HepG2 (cell line): ENCODE measurements at regions not wholly inside any gene's neighbourhood (a gene's known extent, or its start where the extent isn't known, plus 50 kb on each side); places are given as distances from the start of the nearest gene placed in this dataset.

ENCODE experiments used
- ARID4A ChIP-seq: sonication (generic); formaldehyde crosslinking; IDR thresholded peaks from 2 replicates; pipeline ENCODE4 v1.5.0; 2020; ENCODE audit warnings: mild to moderate bottlenecking, missing genetic modification reagents, borderline replicate concordance
- MED1 ChIP-seq: sonication (generic); formaldehyde crosslinking; IDR thresholded peaks from 2 replicates; pipeline ENCODE4 v1.4.0; 2020; ENCODE audit warnings: missing genetic modification reagents
- PPARG ChIP-seq: conservative IDR thresholded peaks from 2 replicates; pipeline ENCODE4 v1.6.1; 2016; ENCODE audit warnings: missing biosample characterization, missing genetic modification reagents
- PRDM4 ChIP-seq: sonication (generic); formaldehyde crosslinking; IDR thresholded peaks from 2 replicates; pipeline ENCODE4 v1.9.0; 2021; ENCODE audit warnings: missing genetic modification reagents, borderline replicate concordance
- SOX6 ChIP-seq, 2 experiments: fragments of 450-650 bp in 1 of 2; sonication (generic) in 1 of 2; formaldehyde crosslinking in 1 of 2; IDR thresholded peaks; 2 replicates each; pipeline versions ENCODE4 v1.4.0 to v1.6.1; 2017 to 2020; ENCODE audit warnings: antibody characterized with exemption in 1 of 2, mild to moderate bottlenecking in 1 of 2, missing genetic modification reagents in 1 of 2
- TCF12 ChIP-seq, 2 experiments: fragments of 450-650 bp in 1 of 2; sonication (generic) in 1 of 2; formaldehyde crosslinking in 1 of 2; IDR thresholded peaks; 2 replicates each; pipeline versions ENCODE4 v1.6.1 to v1.8.0; 2017 to 2022; ENCODE audit warnings: antibody characterized with exemption in 1 of 2, mild to moderate bottlenecking in 1 of 2, missing genetic modification reagents in 1 of 2, moderate library complexity in 1 of 2
- ZFP62 ChIP-seq: sonication (generic); formaldehyde crosslinking; IDR thresholded peaks from 2 replicates; pipeline ENCODE4 v1.4.0; 2020; ENCODE audit warnings: missing genetic modification reagents
- ZNF326 ChIP-seq: sonication (generic); formaldehyde crosslinking; IDR thresholded peaks from 2 replicates; pipeline ENCODE4 v1.4.0; 2020; ENCODE audit warnings: missing genetic modification reagents, borderline replicate concordance
- TF ChIP-seq, protein P1 (sequence below): sonication (generic); formaldehyde crosslinking; IDR thresholded peaks from 2 replicates; pipeline ENCODE4 v1.5.1; 2020; ENCODE audit warnings: missing genetic modification reagents, mild to moderate bottlenecking, borderline replicate concordance
- TF ChIP-seq, protein P2 (sequence below): sonication (generic); formaldehyde crosslinking; IDR thresholded peaks from 2 replicates; pipeline ENCODE4 v1.8.1; 2022; ENCODE audit warnings: mild to moderate bottlenecking, missing genetic modification reagents
- TF ChIP-seq, protein P3 (sequence below): IDR thresholded peaks from 2 replicates; pipeline ENCODE4 v1.6.1; 2016; ENCODE audit warnings: missing genetic modification reagents, missing compliant biosample characterization

GRCh38 chr2:155975734-155976133, 356.8 kb downstream of the NR4A2 start (continued):
- TF ChIP-seq, protein P1, sequence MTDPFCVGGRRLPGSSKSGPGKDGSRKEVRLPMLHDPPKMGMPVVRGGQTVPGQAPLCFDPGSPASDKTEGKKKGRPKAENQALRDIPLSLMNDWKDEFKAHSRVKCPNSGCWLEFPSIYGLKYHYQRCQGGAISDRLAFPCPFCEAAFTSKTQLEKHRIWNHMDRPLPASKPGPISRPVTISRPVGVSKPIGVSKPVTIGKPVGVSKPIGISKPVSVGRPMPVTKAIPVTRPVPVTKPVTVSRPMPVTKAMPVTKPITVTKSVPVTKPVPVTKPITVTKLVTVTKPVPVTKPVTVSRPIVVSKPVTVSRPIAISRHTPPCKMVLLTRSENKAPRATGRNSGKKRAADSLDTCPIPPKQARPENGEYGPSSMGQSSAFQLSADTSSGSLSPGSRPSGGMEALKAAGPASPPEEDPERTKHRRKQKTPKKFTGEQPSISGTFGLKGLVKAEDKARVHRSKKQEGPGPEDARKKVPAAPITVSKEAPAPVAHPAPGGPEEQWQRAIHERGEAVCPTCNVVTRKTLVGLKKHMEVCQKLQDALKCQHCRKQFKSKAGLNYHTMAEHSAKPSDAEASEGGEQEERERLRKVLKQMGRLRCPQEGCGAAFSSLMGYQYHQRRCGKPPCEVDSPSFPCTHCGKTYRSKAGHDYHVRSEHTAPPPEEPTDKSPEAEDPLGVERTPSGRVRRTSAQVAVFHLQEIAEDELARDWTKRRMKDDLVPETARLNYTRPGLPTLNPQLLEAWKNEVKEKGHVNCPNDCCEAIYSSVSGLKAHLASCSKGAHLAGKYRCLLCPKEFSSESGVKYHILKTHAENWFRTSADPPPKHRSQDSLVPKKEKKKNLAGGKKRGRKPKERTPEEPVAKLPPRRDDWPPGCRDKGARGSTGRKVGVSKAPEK (CRISPR knock-in tag): no peak
- TF ChIP-seq, protein P2, sequence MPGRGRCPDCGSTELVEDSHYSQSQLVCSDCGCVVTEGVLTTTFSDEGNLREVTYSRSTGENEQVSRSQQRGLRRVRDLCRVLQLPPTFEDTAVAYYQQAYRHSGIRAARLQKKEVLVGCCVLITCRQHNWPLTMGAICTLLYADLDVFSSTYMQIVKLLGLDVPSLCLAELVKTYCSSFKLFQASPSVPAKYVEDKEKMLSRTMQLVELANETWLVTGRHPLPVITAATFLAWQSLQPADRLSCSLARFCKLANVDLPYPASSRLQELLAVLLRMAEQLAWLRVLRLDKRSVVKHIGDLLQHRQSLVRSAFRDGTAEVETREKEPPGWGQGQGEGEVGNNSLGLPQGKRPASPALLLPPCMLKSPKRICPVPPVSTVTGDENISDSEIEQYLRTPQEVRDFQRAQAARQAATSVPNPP (CRISPR knock-in tag): no peak
- no peak for TF ChIP-seq PRDM4 (CRISPR knock-in tag)
- no peak for TF ChIP-seq TCF12 (IDR thresholded peaks at IDR 0.05)
- no peak for TF ChIP-seq TCF12 (CRISPR knock-in tag; IDR thresholded peaks at IDR 0.05)
- TF ChIP-seq, protein P3, sequence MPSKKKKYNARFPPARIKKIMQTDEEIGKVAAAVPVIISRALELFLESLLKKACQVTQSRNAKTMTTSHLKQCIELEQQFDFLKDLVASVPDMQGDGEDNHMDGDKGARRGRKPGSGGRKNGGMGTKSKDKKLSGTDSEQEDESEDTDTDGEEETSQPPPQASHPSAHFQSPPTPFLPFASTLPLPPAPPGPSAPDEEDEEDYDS (CRISPR knock-in tag): 0 out of 2 replicates have a peak, but pooled peaks have one; percentile 36
- TF ChIP-seq PPARG (CRISPR knock-in tag): peak; percentile 74
- TF ChIP-seq ZFP62 (CRISPR knock-in tag): no peak
- no peak for TF ChIP-seq ZNF326
- TF ChIP-seq ARID4A (CRISPR knock-in tag): no peak
- no peak for TF ChIP-seq SOX6 (IDR thresholded peaks at IDR 0.05)
- peak; percentile 86 for TF ChIP-seq SOX6 (CRISPR knock-in tag; IDR thresholded peaks at IDR 0.05)
- TF ChIP-seq MED1: peak; percentile 68
